GM06990 (cell line): ENCODE measurements at regions not wholly inside any gene's neighbourhood (a gene's known extent, or its start where the extent isn't known, plus 50 kb on each side); places are given as distances from the start of the nearest gene placed in this dataset.

ENCODE experiments used
- DNase-seq: peaks from one replicate; pipeline ENCODE4 v3.0.0-alpha.2; 2011; ENCODE audit not compliant: insufficient read length; ENCODE audit errors: extremely low read depth
- H3K27me3 ChIP-seq: replicated peaks from 2 replicates; pipeline ENCODE4 v1.6.0; 2011; ENCODE audit warnings: low read length; ENCODE audit not compliant: control insufficient read depth, insufficient read depth
- H3K36me3 ChIP-seq: 2 replicates; pipeline ENCODE4 v1.5.1; 2011; ENCODE audit warnings: low read length; ENCODE audit not compliant: control insufficient read depth, insufficient read depth
- H3K4me3 ChIP-seq: replicated peaks from 2 replicates; pipeline ENCODE4 v1.5.1; 2011; ENCODE audit warnings: low read depth, mild to moderate bottlenecking, control low read depth, low read length
- TF ChIP-seq, protein P1 (sequence below): IDR thresholded peaks from 2 replicates; pipeline ENCODE4 v1.5.1; 2011; ENCODE audit warnings: low read length, control low read depth, mild to moderate bottlenecking, inconsistent platforms; ENCODE audit not compliant: insufficient read depth, poor library complexity, severe bottlenecking

DNA sequence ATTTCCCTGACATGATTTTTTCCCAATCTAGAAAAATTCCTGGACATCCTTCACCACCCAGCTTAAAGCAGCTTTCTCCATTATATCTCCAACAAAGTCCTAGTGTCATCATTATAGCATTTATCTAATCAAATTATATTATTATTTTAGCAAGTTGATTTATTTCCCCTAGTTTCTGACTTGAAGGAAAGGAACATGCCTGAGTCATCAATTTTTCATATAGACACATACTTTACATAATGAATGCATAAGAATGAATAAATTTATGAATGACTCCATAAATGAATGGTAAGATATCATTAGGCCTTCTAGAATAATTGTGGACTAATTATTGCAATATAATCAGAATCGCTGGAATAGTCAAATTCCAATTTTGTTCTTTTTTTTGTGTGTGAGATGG, 79.4 kb upstream of the COL11A1 start:
- H3K36me3 ChIP-seq = no peaks in the 10 kb centered on the region
- H3K4me3 ChIP-seq = no peak overlapping the region
- no peak for DNase-seq
- TF ChIP-seq, protein P1, sequence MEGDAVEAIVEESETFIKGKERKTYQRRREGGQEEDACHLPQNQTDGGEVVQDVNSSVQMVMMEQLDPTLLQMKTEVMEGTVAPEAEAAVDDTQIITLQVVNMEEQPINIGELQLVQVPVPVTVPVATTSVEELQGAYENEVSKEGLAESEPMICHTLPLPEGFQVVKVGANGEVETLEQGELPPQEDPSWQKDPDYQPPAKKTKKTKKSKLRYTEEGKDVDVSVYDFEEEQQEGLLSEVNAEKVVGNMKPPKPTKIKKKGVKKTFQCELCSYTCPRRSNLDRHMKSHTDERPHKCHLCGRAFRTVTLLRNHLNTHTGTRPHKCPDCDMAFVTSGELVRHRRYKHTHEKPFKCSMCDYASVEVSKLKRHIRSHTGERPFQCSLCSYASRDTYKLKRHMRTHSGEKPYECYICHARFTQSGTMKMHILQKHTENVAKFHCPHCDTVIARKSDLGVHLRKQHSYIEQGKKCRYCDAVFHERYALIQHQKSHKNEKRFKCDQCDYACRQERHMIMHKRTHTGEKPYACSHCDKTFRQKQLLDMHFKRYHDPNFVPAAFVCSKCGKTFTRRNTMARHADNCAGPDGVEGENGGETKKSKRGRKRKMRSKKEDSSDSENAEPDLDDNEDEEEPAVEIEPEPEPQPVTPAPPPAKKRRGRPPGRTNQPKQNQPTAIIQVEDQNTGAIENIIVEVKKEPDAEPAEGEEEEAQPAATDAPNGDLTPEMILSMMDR = no peak
- H3K27me3 ChIP-seq = no peaks in the 10 kb centered on the region

DNA sequence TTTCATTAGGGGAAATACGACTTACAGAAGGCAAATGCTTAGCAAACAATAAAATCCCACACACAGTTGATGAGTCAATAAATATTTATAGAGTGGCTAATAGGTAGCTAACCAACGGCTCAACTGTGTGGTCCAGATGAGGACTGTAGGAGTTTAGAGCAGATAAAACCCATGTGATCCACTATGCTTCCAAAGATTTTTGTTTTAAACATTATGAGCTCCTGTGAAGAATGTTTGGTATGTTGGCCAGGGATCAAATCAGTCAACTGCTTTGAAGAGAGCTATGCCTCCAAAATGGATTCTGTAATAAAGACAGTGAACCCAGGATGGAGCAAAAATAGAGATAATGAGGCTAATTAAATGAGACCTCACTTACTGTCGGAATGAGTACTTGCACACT, 72.3 kb upstream of the COL11A1 start:
- Histone ChIP-seq H3K27me3 (no peaks in the 10 kb centered on the region), H3K4me3 (no peak overlapping the region), H3K36me3 (no peaks in the 10 kb centered on the region)
- DNase-seq = no peak
- TF ChIP-seq, protein P1 = no peak

DNA sequence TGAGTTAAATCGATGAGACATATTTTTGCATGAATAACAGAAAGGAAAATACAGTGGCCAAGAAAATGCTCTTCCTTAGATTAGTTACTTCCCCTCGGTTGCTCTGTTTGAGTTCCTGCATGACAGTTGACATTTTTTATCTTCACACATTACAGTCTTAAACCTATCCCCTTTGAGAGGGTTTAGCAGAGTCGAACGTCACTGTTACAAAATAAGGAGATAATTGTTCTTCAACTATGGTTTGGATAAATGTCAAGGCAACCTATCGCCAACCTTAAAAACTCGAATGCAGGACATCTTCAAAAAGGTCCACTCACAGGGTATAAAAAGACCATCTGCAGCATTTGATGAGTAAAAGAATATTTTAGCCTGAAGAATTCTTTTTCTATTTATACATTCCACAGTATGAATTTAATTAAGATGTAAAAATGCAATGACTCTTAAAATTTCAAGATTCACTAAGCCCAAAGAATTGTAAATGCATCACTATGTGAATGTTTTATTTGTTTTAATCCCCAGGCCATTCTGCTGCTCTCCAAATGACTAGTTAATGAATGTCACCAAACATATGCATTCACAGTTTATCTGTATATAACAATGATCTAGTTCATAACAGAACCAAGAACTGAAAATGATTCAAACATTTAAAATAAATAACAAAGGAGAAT, 68.9 kb upstream of the COL11A1 start:
- DNase-seq = no peak

DNA sequence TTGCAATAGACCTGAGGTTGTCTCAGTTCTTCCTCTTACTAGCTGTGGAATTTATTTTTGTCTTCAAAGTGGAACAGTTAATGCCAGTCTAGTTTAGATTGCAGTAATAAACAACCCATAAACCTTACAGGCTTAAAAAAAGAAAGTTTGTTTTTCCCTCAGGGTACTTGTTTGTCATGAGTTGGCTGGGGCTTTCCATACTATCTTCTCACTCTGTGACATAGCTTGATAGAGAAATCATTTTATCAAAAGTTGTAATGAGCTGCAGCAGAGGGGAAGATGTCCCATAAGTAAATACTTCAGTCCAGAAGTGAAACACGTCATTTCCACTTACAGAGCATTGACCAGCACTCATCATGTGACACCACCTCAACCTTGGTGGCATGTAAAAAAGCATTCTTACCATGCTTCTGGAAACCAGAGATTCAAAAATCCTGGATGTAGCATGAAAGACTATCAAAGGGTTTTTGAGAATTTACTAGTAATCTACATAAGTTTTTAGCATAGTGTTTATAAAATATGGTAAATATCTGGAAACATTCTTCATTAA, 62.8 kb upstream of the COL11A1 start:
- H3K27me3 ChIP-seq = no peaks in the 10 kb centered on the region
- no peak overlapping the region for H3K4me3 ChIP-seq
- no peak for DNase-seq
- no peaks in the 10 kb centered on the region for H3K36me3 ChIP-seq
- TF ChIP-seq, protein P1 = no peak

More for the DNA sequence above, 68.9 kb upstream of the COL11A1 start:
- H3K36me3 ChIP-seq = no peaks in the 10 kb centered on the region
- TF ChIP-seq, protein P1 = no peak
- no peaks in the 10 kb centered on the region for H3K27me3 ChIP-seq
- H3K4me3 ChIP-seq = no peak overlapping the region

DNA sequence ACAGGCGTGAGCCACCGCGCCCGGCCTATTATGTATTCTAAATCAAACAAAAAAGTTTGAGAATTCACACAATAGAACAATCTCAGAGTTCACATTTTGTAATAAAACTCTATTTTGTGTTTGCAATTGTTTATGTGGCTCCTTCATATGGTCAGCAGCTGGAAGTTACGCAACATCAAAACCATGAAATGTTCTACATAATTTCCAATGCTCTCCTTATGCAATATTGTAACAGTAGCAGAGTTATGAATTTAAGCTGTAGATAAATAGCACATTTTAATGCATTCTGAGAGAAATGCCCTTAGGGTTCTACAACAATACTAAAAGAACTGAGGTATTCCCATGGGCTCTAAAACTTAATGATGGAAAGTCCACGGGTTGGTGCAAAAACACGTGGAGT, 62.3 kb upstream of the COL11A1 start:
- Histone ChIP-seq H3K27me3 (no peaks in the 10 kb centered on the region), H3K4me3 (no peak overlapping the region), H3K36me3 (no peaks in the 10 kb centered on the region)
- no peak for DNase-seq
- TF ChIP-seq, protein P1 = no peak
